A549 (cell line): ENCODE measurements at regions not wholly inside any gene's neighbourhood (a gene's known extent, or its start where the extent isn't known, plus 50 kb on each side); places are given as distances from the start of the nearest gene placed in this dataset.

Experiments used
- ATAC-seq, 2 experiments: fragments of 200-7000 bp in 1 of 2; fragments of >200 bp in 1 of 2; cut with Nextera tagmentation in 1 of 2; cut with Tn5 transposase in 1 of 2; 3 replicates each; pipeline versions ENCODE4 v1.8.0 to v1.9.1; 2018 to 2020; ENCODE audit warnings: mild to moderate bottlenecking in 1 of 2, moderate library complexity in 1 of 2
- CTCF ChIA-PET: fragments of 300-600 bp; sonication (Branson Sonifier 250); formaldehyde crosslinking; extraction: SDS; loops from one replicate; lab custom pipeline; 2021; ENCODE audit warnings: antibody characterized with exemption, inconsistent platforms; lab: Yijun Ruan, JAX
- POLR2A ChIA-PET: fragments of 350-600 bp; formaldehyde crosslinking; extraction: SDS; loops from one replicate; lab custom pipeline; 2021; ENCODE audit warnings: antibody characterized with exemption, inconsistent platforms; lab: Yijun Ruan, JAX
- DNase-seq, 2 experiments: peaks; one replicate each; pipeline versions ENCODE4 v3.0.0 to v3.0.0-alpha.2; 2011 to 2016; ENCODE audit warnings: low read depth in 1 of 2, low spot score in 1 of 2
- FAIRE-seq: peaks from 2 replicates; lab custom pipeline; 2011; peaks lifted over from hg19 to GRCh38; lab: Jason Lieb, UNC
- H3K27ac ChIP-seq, 2 experiments: fragments of >200 bp; sonication (Bioruptor Twin); formaldehyde crosslinking; 3 replicates each; pipeline ENCODE4 v1.5.1; 2016 to 2017
- H3K4me1 ChIP-seq: fragments of >200 bp; sonication (Bioruptor Twin); formaldehyde crosslinking; 3 replicates; pipeline ENCODE4 v1.6.1; 2016
- H3K4me2 ChIP-seq: fragments of >200 bp; sonication (Bioruptor Twin); formaldehyde crosslinking; 3 replicates; pipeline ENCODE4 v1.6.1; 2016
- H3K4me3 ChIP-seq: fragments of >200 bp; sonication (Bioruptor Twin); formaldehyde crosslinking; 3 replicates; pipeline ENCODE4 v1.5.1; 2016
- H3K9me3 ChIP-seq: fragments of >200 bp; sonication (Bioruptor Twin); formaldehyde crosslinking; 3 replicates; pipeline ENCODE4 v1.6.1; 2016
- BHLHE40 ChIP-seq: IDR thresholded peaks from 2 replicates; pipeline ENCODE4 v1.6.1; 2012; ENCODE audit warnings: low read depth, low read length, inconsistent platforms
- EHF ChIP-seq: fragments of 250-450 bp; sonication (Bioruptor Pico); IDR thresholded peaks from 2 replicates; pipeline ENCODE4 v1.5.0; 2020; ENCODE audit warnings: mild to moderate bottlenecking
- EHMT2 ChIP-seq: fragments of 200-600 bp; sonication (generic); IDR thresholded peaks from 2 replicates; pipeline ENCODE4 v1.6.1; 2016; ENCODE audit warnings: antibody characterized with exemption, low read depth, mild to moderate bottlenecking, moderate library complexity
- FOSB ChIP-seq: fragments of 250-450 bp; sonication (Bioruptor Pico); IDR thresholded peaks from 2 replicates; pipeline ENCODE4 v1.5.0; 2020; ENCODE audit warnings: mild to moderate bottlenecking, moderate library complexity
- GATA3 ChIP-seq: IDR thresholded peaks from 2 replicates; pipeline ENCODE4 v1.6.1; 2012; ENCODE audit warnings: borderline replicate concordance
- HDAC2 ChIP-seq: fragments of 200-600 bp; sonication (generic); IDR thresholded peaks from 2 replicates; pipeline ENCODE4 v1.6.1; 2016
- HEYL ChIP-seq: fragments of 250-450 bp; sonication (Bioruptor Pico); IDR thresholded peaks from 2 replicates; pipeline ENCODE4 v1.8.0; 2021; ENCODE audit warnings: mild to moderate bottlenecking, moderate library complexity
- JUN ChIP-seq, 2 experiments: fragments of >200 bp; sonication (Bioruptor Twin); formaldehyde crosslinking; IDR thresholded peaks; 2 replicates in 1 of 2; 3 replicates in 1 of 2; pipeline ENCODE4 v1.6.1; 2016 to 2017
- JUNB ChIP-seq: fragments of >200 bp; sonication (Bioruptor Twin); formaldehyde crosslinking; IDR thresholded peaks from 2 replicates; pipeline ENCODE4 v1.6.1; 2016
- MAZ ChIP-seq: fragments of 150-350 bp; IDR thresholded peaks from 2 replicates; pipeline ENCODE4 v1.6.1; 2014; ENCODE audit warnings: antibody characterized with exemption, low read depth, low read length, borderline replicate concordance
- NFE2L2 ChIP-seq: fragments of 150-350 bp; conservative IDR thresholded peaks from 2 replicates; pipeline ENCODE4 v1.6.1; 2014; ENCODE audit warnings: low read length
- RCOR1 ChIP-seq: fragments of 150-350 bp; IDR thresholded peaks from 2 replicates; pipeline ENCODE4 v1.6.1; 2014; ENCODE audit warnings: antibody characterized with exemption, low read length, low read depth
- SMC3 ChIP-seq: fragments of >200 bp; sonication (Bioruptor Twin); formaldehyde crosslinking; IDR thresholded peaks from 3 replicates; pipeline ENCODE4 v1.6.1; 2018; ENCODE audit warnings: inconsistent platforms
- ZFP36 ChIP-seq: fragments of 450-650 bp; IDR thresholded peaks from 2 replicates; pipeline ENCODE4 v1.6.1; 2014; ENCODE audit warnings: borderline replicate concordance; ENCODE audit not compliant: partially characterized antibody
- ZSCAN20 ChIP-seq: fragments of 250-450 bp; sonication (Bioruptor Pico); IDR thresholded peaks from 2 replicates; pipeline ENCODE4 v1.8.0; 2022; ENCODE audit warnings: mild to moderate bottlenecking, moderate library complexity
- WGBS: methylation state at CpG from one replicate; pipeline ENCODE4 v1.1.6; 2017; ENCODE audit errors: missing lambda C conversion rate; 5-methylcytosine and 5-hydroxymethylcytosine counted together
- TF ChIP-seq, protein P1 (sequence below): fragments of 450-650 bp; IDR thresholded peaks from 2 replicates; pipeline ENCODE4 v1.6.1; 2014; ENCODE audit warnings: antibody characterized with exemption
- TF ChIP-seq, protein P2 (sequence below): fragments of >200 bp; sonication (Bioruptor Twin); formaldehyde crosslinking; IDR thresholded peaks from 3 replicates; pipeline ENCODE4 v1.5.1; 2016
- TF ChIP-seq, protein P3 (sequence below): IDR thresholded peaks from 2 replicates; pipeline ENCODE4 v1.6.1; 2012
- TF ChIP-seq, protein P4 (sequence below): fragments of 250-450 bp; sonication (Bioruptor Pico); IDR thresholded peaks from 2 replicates; pipeline ENCODE4 v1.5.0; 2021; ENCODE audit warnings: mild to moderate bottlenecking, moderate library complexity, borderline replicate concordance
- TF ChIP-seq, protein P5 (sequence below): fragments of 250-450 bp; sonication (Bioruptor Pico); IDR thresholded peaks from 2 replicates; pipeline ENCODE4 v1.5.0; 2020; ENCODE audit warnings: low read depth, mild to moderate bottlenecking, moderate library complexity

DNA sequence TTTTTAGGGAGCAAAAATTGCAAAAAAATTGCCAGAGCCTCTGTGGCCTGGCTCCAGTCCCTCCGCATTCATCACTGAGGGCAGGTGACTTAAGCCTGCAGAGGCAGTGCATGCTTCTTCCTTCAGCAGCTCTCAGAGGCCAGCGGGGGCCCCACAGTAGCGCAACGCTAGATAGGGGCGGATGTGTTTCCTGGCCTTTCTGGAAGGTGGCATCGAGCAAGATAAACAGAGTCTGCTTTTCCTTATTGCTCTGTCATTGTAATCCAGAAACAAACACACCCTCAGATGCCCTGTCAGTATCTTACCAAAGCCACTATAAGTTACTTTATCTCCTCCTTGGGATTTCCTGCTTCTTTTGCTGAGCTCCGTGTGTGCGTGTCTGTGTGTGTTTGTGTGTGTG, 75.5 kb upstream of the IRX6 start:
- no peak for FAIRE-seq
- no peak overlapping the region for H3K4me3 ChIP-seq
- no peak overlapping the region for H3K4me2 ChIP-seq
- H3K9me3 ChIP-seq = no peaks in the 10 kb centered on the region
- no peaks in the 10 kb centered on the region for H3K4me1 ChIP-seq
- no peak overlapping the region for H3K27ac ChIP-seq
- TF ChIP-seq, protein P1, sequence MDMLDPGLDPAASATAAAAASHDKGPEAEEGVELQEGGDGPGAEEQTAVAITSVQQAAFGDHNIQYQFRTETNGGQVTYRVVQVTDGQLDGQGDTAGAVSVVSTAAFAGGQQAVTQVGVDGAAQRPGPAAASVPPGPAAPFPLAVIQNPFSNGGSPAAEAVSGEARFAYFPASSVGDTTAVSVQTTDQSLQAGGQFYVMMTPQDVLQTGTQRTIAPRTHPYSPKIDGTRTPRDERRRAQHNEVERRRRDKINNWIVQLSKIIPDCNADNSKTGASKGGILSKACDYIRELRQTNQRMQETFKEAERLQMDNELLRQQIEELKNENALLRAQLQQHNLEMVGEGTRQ = no peak
- no peak for TF ChIP-seq NFE2L2
- no peak for TF ChIP-seq EHF (CRISPR knock-in tag)
- TF ChIP-seq JUN (IDR thresholded peaks at IDR 0.05) = no peak
- TF ChIP-seq, protein P2, sequence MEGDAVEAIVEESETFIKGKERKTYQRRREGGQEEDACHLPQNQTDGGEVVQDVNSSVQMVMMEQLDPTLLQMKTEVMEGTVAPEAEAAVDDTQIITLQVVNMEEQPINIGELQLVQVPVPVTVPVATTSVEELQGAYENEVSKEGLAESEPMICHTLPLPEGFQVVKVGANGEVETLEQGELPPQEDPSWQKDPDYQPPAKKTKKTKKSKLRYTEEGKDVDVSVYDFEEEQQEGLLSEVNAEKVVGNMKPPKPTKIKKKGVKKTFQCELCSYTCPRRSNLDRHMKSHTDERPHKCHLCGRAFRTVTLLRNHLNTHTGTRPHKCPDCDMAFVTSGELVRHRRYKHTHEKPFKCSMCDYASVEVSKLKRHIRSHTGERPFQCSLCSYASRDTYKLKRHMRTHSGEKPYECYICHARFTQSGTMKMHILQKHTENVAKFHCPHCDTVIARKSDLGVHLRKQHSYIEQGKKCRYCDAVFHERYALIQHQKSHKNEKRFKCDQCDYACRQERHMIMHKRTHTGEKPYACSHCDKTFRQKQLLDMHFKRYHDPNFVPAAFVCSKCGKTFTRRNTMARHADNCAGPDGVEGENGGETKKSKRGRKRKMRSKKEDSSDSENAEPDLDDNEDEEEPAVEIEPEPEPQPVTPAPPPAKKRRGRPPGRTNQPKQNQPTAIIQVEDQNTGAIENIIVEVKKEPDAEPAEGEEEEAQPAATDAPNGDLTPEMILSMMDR = no peak
- no peak for TF ChIP-seq FOSB (CRISPR knock-in tag)
- TF ChIP-seq, protein P3, sequence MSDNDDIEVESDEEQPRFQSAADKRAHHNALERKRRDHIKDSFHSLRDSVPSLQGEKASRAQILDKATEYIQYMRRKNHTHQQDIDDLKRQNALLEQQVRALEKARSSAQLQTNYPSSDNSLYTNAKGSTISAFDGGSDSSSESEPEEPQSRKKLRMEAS = no peak
- no peak for TF ChIP-seq GATA3
- no peak for TF ChIP-seq EHMT2
- no peak for TF ChIP-seq BHLHE40
- TF ChIP-seq HDAC2 = no peak
- TF ChIP-seq, protein P4, sequence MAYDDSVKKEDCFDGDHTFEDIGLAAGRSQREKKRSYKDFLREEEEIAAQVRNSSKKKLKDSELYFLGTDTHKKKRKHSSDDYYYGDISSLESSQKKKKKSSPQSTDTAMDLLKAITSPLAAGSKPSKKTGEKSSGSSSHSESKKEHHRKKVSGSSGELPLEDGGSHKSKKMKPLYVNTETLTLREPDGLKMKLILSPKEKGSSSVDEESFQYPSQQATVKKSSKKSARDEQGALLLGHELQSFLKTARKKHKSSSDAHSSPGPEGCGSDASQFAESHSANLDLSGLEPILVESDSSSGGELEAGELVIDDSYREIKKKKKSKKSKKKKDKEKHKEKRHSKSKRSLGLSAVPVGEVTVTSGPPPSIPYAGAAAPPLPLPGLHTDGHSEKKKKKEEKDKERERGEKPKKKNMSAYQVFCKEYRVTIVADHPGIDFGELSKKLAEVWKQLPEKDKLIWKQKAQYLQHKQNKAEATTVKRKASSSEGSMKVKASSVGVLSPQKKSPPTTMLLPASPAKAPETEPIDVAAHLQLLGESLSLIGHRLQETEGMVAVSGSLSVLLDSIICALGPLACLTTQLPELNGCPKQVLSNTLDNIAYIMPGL (CRISPR knock-in tag) = no peak
- TF ChIP-seq HEYL (CRISPR knock-in tag) = no peak
- TF ChIP-seq, protein P5, sequence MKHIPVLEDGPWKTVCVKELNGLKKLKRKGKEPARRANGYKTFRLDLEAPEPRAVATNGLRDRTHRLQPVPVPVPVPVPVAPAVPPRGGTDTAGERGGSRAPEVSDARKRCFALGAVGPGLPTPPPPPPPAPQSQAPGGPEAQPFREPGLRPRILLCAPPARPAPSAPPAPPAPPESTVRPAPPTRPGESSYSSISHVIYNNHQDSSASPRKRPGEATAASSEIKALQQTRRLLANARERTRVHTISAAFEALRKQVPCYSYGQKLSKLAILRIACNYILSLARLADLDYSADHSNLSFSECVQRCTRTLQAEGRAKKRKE (CRISPR knock-in tag) = no peak
- no peak for TF ChIP-seq RCOR1
- no peak for TF ChIP-seq ZFP36
- TF ChIP-seq SMC3 = no peak
- ATAC-seq = no peak
- no peak for DNase-seq
- ChIA-PET CTCF (no interaction called here), POLR2A (no interaction called here)
- 53% methylated on average over 8 of the region's 8 CpGs for WGBS

DNA sequence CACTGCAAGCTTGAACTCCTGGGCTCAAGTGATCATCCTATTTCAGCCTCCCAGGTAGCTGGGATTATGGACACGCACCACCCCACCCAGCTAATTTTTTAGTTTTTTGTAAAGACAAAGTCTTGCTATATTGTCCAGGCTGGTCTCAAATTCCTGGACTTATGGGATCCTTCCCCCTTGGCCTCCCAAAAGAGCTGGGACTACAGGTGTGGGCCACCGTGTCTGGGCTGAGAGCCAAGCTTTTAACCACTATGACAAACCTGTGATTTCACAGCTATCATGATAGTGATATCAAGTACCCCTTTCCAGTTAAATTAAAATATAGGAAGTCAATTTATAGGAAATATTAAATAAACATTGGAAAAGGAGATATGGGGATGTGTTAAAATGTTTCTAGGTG, 74.6 kb upstream of the IRX6 start:
- 9% methylated on average over 2 of the region's 2 CpGs for WGBS

More for the DNA sequence above, 74.6 kb upstream of the IRX6 start:
- Histone ChIP-seq H3K4me2 (no peak overlapping the region), H3K4me3 (no peak overlapping the region), H3K4me1 (no peaks in the 10 kb centered on the region), H3K9me3 (no peaks in the 10 kb centered on the region), H3K27ac (no peak overlapping the region)
- DNase-seq (no peak), FAIRE-seq (no peak), ATAC-seq (no peak)
- TF ChIP-seq HDAC2 (no peak), FOSB (CRISPR knock-in tag) (no peak), JUNB (no peak), ZSCAN20 (CRISPR knock-in tag) (no peak), MAZ (no peak)
- TF ChIP-seq, protein P1 = no peak
- ChIA-PET CTCF (interaction anchor here (0.6 kb wide), 1 partner anchor 115 kb away, joined by 3 read pairs; no protein-coding TSS in a partner anchor), POLR2A (no interaction called here)
